C4-2B (cell line): ENCODE measurements at regions not wholly inside any gene's neighbourhood (a gene's known extent, or its start where the extent isn't known, plus 50 kb on each side); places are given as distances from the start of the nearest gene placed in this dataset.

Source experiments
- ZFX ChIP-seq: fragments of 450-650 bp; IDR thresholded peaks from 2 replicates; pipeline ENCODE4 v1.6.1; 2017
- TF ChIP-seq, protein P1 (sequence below): fragments of 450-650 bp; conservative IDR thresholded peaks from 2 replicates; pipeline ENCODE4 v1.5.1; 2017; ENCODE audit warnings: mild to moderate bottlenecking

DNA sequence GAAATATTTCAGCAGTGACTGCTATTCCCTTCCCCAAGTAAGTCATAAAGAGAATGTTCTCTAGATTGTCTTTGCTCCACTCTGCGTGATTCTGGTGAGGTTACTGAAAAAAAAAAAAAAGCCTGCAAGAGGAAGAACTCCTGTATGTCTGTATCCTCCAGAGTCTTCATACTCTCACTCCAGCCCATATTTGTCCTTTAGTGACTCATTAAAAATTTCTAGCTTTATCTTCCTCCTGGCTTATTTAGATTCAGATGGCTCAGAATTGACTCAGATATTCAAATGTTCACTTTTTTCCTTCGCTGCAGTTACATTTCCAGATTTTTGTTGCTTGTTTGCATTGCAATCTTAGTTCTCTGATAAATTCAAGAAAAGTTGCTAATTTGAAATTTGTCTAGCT lies 76.3 kb upstream of the CNTN5 start:
- TF ChIP-seq, protein P1, sequence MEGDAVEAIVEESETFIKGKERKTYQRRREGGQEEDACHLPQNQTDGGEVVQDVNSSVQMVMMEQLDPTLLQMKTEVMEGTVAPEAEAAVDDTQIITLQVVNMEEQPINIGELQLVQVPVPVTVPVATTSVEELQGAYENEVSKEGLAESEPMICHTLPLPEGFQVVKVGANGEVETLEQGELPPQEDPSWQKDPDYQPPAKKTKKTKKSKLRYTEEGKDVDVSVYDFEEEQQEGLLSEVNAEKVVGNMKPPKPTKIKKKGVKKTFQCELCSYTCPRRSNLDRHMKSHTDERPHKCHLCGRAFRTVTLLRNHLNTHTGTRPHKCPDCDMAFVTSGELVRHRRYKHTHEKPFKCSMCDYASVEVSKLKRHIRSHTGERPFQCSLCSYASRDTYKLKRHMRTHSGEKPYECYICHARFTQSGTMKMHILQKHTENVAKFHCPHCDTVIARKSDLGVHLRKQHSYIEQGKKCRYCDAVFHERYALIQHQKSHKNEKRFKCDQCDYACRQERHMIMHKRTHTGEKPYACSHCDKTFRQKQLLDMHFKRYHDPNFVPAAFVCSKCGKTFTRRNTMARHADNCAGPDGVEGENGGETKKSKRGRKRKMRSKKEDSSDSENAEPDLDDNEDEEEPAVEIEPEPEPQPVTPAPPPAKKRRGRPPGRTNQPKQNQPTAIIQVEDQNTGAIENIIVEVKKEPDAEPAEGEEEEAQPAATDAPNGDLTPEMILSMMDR: no peak
- no peak for TF ChIP-seq ZFX
